GM12878 (cell line): ENCODE measurements at regions not wholly inside any gene's neighbourhood (a gene's known extent, or its start where the extent isn't known, plus 50 kb on each side); places are given as distances from the start of the nearest gene placed in this dataset.

Experiments used
- BRCA1 ChIP-seq: IDR thresholded peaks from 2 replicates; pipeline ENCODE4 v1.6.1; 2011; ENCODE audit warnings: low read depth, low read length, improper control_type of control experiment
- CUX1 ChIP-seq: IDR thresholded peaks from 2 replicates; pipeline ENCODE4 v1.6.1; 2012; ENCODE audit warnings: improper control_type of control experiment, low read depth, low read length; ENCODE audit not compliant: insufficient replicate concordance
- ETV6 ChIP-seq, 2 experiments: fragments of 450-650 bp in 1 of 2; IDR thresholded peaks in 1 of 2; conservative IDR thresholded peaks in 1 of 2; 2 replicates each; pipeline ENCODE4 v1.6.1; 2014; ENCODE audit warnings: antibody characterized with exemption in 1 of 2, borderline replicate concordance in 1 of 2, low read depth in 1 of 2, mild to moderate bottlenecking in 1 of 2, moderate library complexity in 1 of 2
- HDGF ChIP-seq: fragments of 450-650 bp; IDR thresholded peaks from 2 replicates; pipeline ENCODE4 v1.6.1; 2016; ENCODE audit warnings: antibody characterized with exemption
- MTA2 ChIP-seq: fragments of 450-650 bp; IDR thresholded peaks from 2 replicates; pipeline ENCODE4 v1.6.1; 2016; ENCODE audit warnings: low read depth, mild to moderate bottlenecking, moderate library complexity
- RB1 ChIP-seq: fragments of 450-650 bp; formaldehyde crosslinking; IDR thresholded peaks from 2 replicates; pipeline ENCODE4 v1.6.1; 2017; ENCODE audit warnings: mild to moderate bottlenecking, borderline replicate concordance
- SUPT20H ChIP-seq: IDR thresholded peaks from 2 replicates; pipeline ENCODE4 v1.6.1; 2011; ENCODE audit warnings: low read depth, mild to moderate bottlenecking, low read length, moderate library complexity, borderline replicate concordance; ENCODE audit not compliant: control insufficient read depth
- USF2 ChIP-seq: IDR thresholded peaks from 2 replicates; pipeline ENCODE4 v1.6.1; 2011; ENCODE audit warnings: low read depth, low read length, improper control_type of control experiment, borderline replicate concordance
- ZBED1 ChIP-seq: IDR thresholded peaks from 2 replicates; pipeline ENCODE4 v1.6.1; 2016; ENCODE audit warnings: borderline replicate concordance
- ZBTB11 ChIP-seq: fragments of 450-650 bp; formaldehyde crosslinking; IDR thresholded peaks from 2 replicates; pipeline ENCODE4 v1.5.0; 2022; ENCODE audit warnings: mild to moderate bottlenecking, missing genetic modification characterization

GRCh38 chr10:43960981-43961380 lies 312.3 kb upstream of the ZNF32 start (continued):
- TF ChIP-seq CUX1 (no peak), SUPT20H (no peak), MTA2 (no peak), ZBTB11 (CRISPR knock-in tag) (no peak), ZBED1 (no peak), BRCA1 (no peak), ETV6 (conservative IDR thresholded peaks at IDR 0.05 in 1 of 2, IDR thresholded peaks at IDR 0.05 in 1 of 2; ENCODE audit: borderline replicate concordance in 1 of 2, low read depth in 1 of 2) (no peak), USF2 (no peak), HDGF (no peak), RB1 (no peak)
